ENCODE measurements at regions not wholly inside any gene's neighbourhood (a gene's known extent, or its start where the extent isn't known, plus 50 kb on each side); places are given as distances from the start of the nearest gene placed in this dataset.

GRCh38 chr13:65292488-65292901 lies 1937.6 kb downstream of the PCDH9 start:
- H3K4me1 Mint-ChIP-seq: peaks cover 4 to 5% of the 10 kb centered on the region in 2 experiments

More at GRCh38 chr13:65292488-65292901, 1937.6 kb downstream of the PCDH9 start:
- Mint-ChIP-seq H3K4me3 (no peak overlapping the region), H3K27ac (peak overlapping the region in 2 of 3 experiments; percentile 7 to 70; a peak in 3 of 7 replicates), H3K36me3 (ENCODE audit: insufficient read depth in 1 of 3, low read depth in 3 of 3) (no peaks in the 10 kb centered on the region), H3K9me3 (no peaks in the 10 kb centered on the region), H3K27me3 (ENCODE audit: low read depth) (no peaks in the 10 kb centered on the region)
- Histone ChIP-seq H4K5ac (ENCODE audit: insufficient read length, low read depth, low read length) (no peak overlapping the region), H3K18ac (ENCODE audit: insufficient read length, low read depth, low read length) (no peak overlapping the region), H3K14ac (ENCODE audit: insufficient read depth, low read length) (no peak overlapping the region), H2AK5ac (ENCODE audit: insufficient read length, low read length) (no peak overlapping the region), H3K56ac (ENCODE audit: insufficient read length, low read depth, low read length) (no peak overlapping the region), H4K8ac (replicated peaks; ENCODE audit: insufficient read length, low read depth, low read length) (no peak overlapping the region), H3K9me3 (ENCODE audit: control insufficient read depth, low read depth, low read length) (no peaks in the 10 kb centered on the region), H3K27me3 (ENCODE audit: insufficient read depth, low read length) (no peaks in the 10 kb centered on the region), H2BK12ac (ENCODE audit: insufficient read length, low read depth, low read length) (no peak overlapping the region), H2AFZ (ENCODE audit: low read length) (no peak overlapping the region), H3K27ac (ENCODE audit: insufficient read length, low read depth, low read length) (no peak overlapping the region), H3K4ac (ENCODE audit: low read depth, low read length) (no peak overlapping the region), H2BK20ac (ENCODE audit: low read depth, low read length, poor library complexity, severe bottlenecking) (no peak overlapping the region), H3K79me2 (ENCODE audit: insufficient read depth, low read length) (no peaks in the 10 kb centered on the region), H3K9ac (ENCODE audit: extremely low read depth, insufficient read length, low read length) (no peak overlapping the region), H2BK15ac (ENCODE audit: low read depth, low read length) (no peak overlapping the region), H4K20me1 (ENCODE audit: control insufficient read depth, insufficient read depth, insufficient read length) (no peaks in the 10 kb centered on the region), H4K91ac (ENCODE audit: insufficient read length, low read depth, low read length) (no peak overlapping the region), H2BK120ac (ENCODE audit: low read depth, low read length, poor library complexity, severe bottlenecking) (no peak overlapping the region), H3T11ph (ENCODE audit: low read length) (no peak overlapping the region), H2BK5ac (ENCODE audit: insufficient read length, low read length) (no peak overlapping the region), H3K23ac (ENCODE audit: insufficient read length, low read depth, low read length) (no peak overlapping the region), H3K79me1 (ENCODE audit: insufficient read depth, low read depth, low read length, poor library complexity, severe bottlenecking) (no peaks in the 10 kb centered on the region), H3K4me1 (ENCODE audit: insufficient read depth, low read length) (no peaks in the 10 kb centered on the region), H3K4me2 (ENCODE audit: insufficient read depth, insufficient read length, low read length) (no peak overlapping the region), H3K23me2 (ENCODE audit: insufficient read length, low read depth, low read length, poor library complexity, severe bottlenecking) (no peaks in the 10 kb centered on the region)
- peak; percentile 28 for DNase-seq
- TF ChIP-seq CTCF (conservative IDR thresholded peaks at IDR 0.05): no peak
- WGBS (ENCODE audit: extremely low coverage, insufficient read length, low lambda C conversion rate): no CpG with 5 or more reads among the region's 2 CpGs
